Peyer's patch (tissue), 4 donors: ENCODE measurements at regions not wholly inside any gene's neighbourhood (a gene's known extent, or its start where the extent isn't known, plus 50 kb on each side); places are given as distances from the start of the nearest gene placed in this dataset.

Experiments
- CTCF ChIP-seq, 6 experiments: fragments of 450-650 bp in 4 of 6; fragments of 200-600 bp in 2 of 6; sonication (generic) in 1 of 6; IDR thresholded peaks; one replicate each; pipeline ENCODE4 v1.5.1; 2017 to 2019; ENCODE audit warnings: antibody characterized with exemption in 6 of 6, mild to moderate bottlenecking in 3 of 6, moderate library complexity in 1 of 6
- POLR2A ChIP-seq, 2 donors: fragments of 450-650 bp; IDR thresholded peaks; one replicate each; pipeline ENCODE4 v1.5.1; 2017; ENCODE audit warnings: antibody characterized with exemption in 2 of 2, mild to moderate bottlenecking in 2 of 2, moderate library complexity in 2 of 2

GRCh38 chr3:65027335-65027734, 339.5 kb upstream of the ADAMTS9 start:
- TF ChIP-seq CTCF (IDR thresholded peaks at IDR 0.05): no peak
- TF ChIP-seq POLR2A (IDR thresholded peaks at IDR 0.05): no peak
